HG02943 (cell line): ENCODE measurements at regions not wholly inside any gene's neighbourhood (a gene's known extent, or its start where the extent isn't known, plus 50 kb on each side); places are given as distances from the start of the nearest gene placed in this dataset.

Experiments
- ATAC-seq: cut with Tn5 transposase; IDR thresholded peaks from one replicate; pipeline ENCODE4 v1.9.1; 2021; ENCODE audit warnings: mild to moderate bottlenecking, low read depth, moderate library complexity; ENCODE audit not compliant: unreplicated experiment

- no peak for ATAC-seq
Measured at GRCh38 chr2:221309892-221310583, 262.1 kb downstream of the EPHA4 start.

- ATAC-seq: no peak
Measured at GRCh38 chr2:221310730-221311129, 261.4 kb downstream of the EPHA4 start.

GRCh38 chr2:221312634-221313033 is 259.5 kb downstream of the EPHA4 start:
- no peak for ATAC-seq

GRCh38 chr2:221314786-221315185 is 257.3 kb downstream of the EPHA4 start:
- ATAC-seq: no peak

GRCh38 chr2:221318376-221319130 is 253.6 kb downstream of the EPHA4 start:
- no peak for ATAC-seq

- ATAC-seq: no peak
Measured at GRCh38 chr2:221322741-221323140, 249.4 kb downstream of the EPHA4 start.

- ATAC-seq: no peak
Measured at GRCh38 chr2:221323513-221323912, 248.6 kb downstream of the EPHA4 start.

- no peak for ATAC-seq
Measured at GRCh38 chr2:221330436-221330835, 241.7 kb downstream of the EPHA4 start.

- no peak for ATAC-seq
Measured at GRCh38 chr2:221334481-221335218, 237.5 kb downstream of the EPHA4 start.

GRCh38 chr2:221335219-221335752 is 236.8 kb downstream of the EPHA4 start:
- no peak for ATAC-seq

- ATAC-seq: no peak
Measured at GRCh38 chr2:221336967-221337366, 235.1 kb downstream of the EPHA4 start.

GRCh38 chr2:221337957-221338685 is 234.0 kb downstream of the EPHA4 start:
- peak; percentile 68 for ATAC-seq

- ATAC-seq: no peak
Measured at GRCh38 chr2:221342388-221342787, 229.7 kb downstream of the EPHA4 start.

- ATAC-seq: no peak
Measured at GRCh38 chr2:221343524-221343923, 228.6 kb downstream of the EPHA4 start.

GRCh38 chr2:221345516-221345915 is 226.6 kb downstream of the EPHA4 start:
- ATAC-seq: no peak

GRCh38 chr2:221346411-221346810 is 225.7 kb downstream of the EPHA4 start:
- no peak for ATAC-seq

- no peak for ATAC-seq
Measured at GRCh38 chr2:221347471-221347870, 224.6 kb downstream of the EPHA4 start.

- ATAC-seq: no peak
Measured at GRCh38 chr2:221350616-221351015, 221.5 kb downstream of the EPHA4 start.

- ATAC-seq: no peak
Measured at GRCh38 chr2:221353201-221353600, 218.9 kb downstream of the EPHA4 start.

GRCh38 chr2:221360312-221360711 is 211.8 kb downstream of the EPHA4 start:
- no peak for ATAC-seq
